DOHH2 (cell line): ENCODE measurements at regions not wholly inside any gene's neighbourhood (a gene's known extent, or its start where the extent isn't known, plus 50 kb on each side); places are given as distances from the start of the nearest gene placed in this dataset.

Source experiments
- H3F3A ChIP-seq: fragments of 200-600 bp; sonication (generic), shearing (Covaris generic); 2 replicates; pipeline ENCODE4 v1.6.0; 2016; ENCODE audit warnings: antibody characterized with exemption, mild to moderate bottlenecking; ENCODE audit not compliant: control insufficient read depth, insufficient read depth
- H3K27ac ChIP-seq: fragments of 200-600 bp; sonication (generic); 2 replicates; pipeline ENCODE4 v1.5.1; 2014; ENCODE audit warnings: low read depth, mild to moderate bottlenecking, low read length, moderate library complexity
- H3K27me3 ChIP-seq: fragments of 200-600 bp; sonication (generic); 2 replicates; pipeline ENCODE4 v1.6.1; 2014; ENCODE audit warnings: mild to moderate bottlenecking, low read length, mixed read lengths; ENCODE audit not compliant: control insufficient read depth
- H3K36me3 ChIP-seq: fragments of 200-600 bp; sonication (generic); 2 replicates; pipeline ENCODE4 v1.6.1; 2014; ENCODE audit warnings: mild to moderate bottlenecking, low read length, moderate library complexity, mixed read lengths; ENCODE audit not compliant: control insufficient read depth
- H3K4me1 ChIP-seq: fragments of 200-600 bp; sonication (generic); 2 replicates; pipeline ENCODE4 v1.6.1; 2014; ENCODE audit warnings: mild to moderate bottlenecking, low read length, mixed read lengths; ENCODE audit not compliant: control insufficient read depth
- H3K4me2 ChIP-seq: fragments of 200-600 bp; sonication (generic); 2 replicates; pipeline ENCODE4 v1.6.0; 2014; ENCODE audit warnings: mild to moderate bottlenecking, low read length, moderate library complexity
- H3K4me3 ChIP-seq: fragments of 200-600 bp; sonication (generic); 2 replicates; pipeline ENCODE4 v1.5.1; 2014; ENCODE audit warnings: mild to moderate bottlenecking, low read length, mixed read lengths
- H3K79me2 ChIP-seq: fragments of 200-600 bp; sonication (generic); 2 replicates; pipeline ENCODE4 v1.6.1; 2014; ENCODE audit warnings: mild to moderate bottlenecking, low read length, mixed read lengths; ENCODE audit not compliant: control insufficient read depth
- H3K9me2 ChIP-seq: fragments of 200-600 bp; sonication (generic); replicated peaks from 2 replicates; pipeline ENCODE4 v1.6.1; 2014; ENCODE audit warnings: mild to moderate bottlenecking, low read length, mixed read lengths; ENCODE audit not compliant: control insufficient read depth
- H3K9me3 ChIP-seq: fragments of 200-600 bp; sonication (generic); 2 replicates; pipeline ENCODE4 v1.6.1; 2014; ENCODE audit warnings: antibody characterized with exemption, low read length, mixed read lengths; ENCODE audit not compliant: control insufficient read depth, insufficient read depth
- H4K20me1 ChIP-seq: fragments of 200-600 bp; sonication (generic); 2 replicates; pipeline ENCODE4 v1.6.0; 2014; ENCODE audit warnings: low read depth, mild to moderate bottlenecking, antibody characterized with exemption, low read length, moderate library complexity; ENCODE audit not compliant: control insufficient read depth, insufficient read depth
- CTCF ChIP-seq: fragments of 200-600 bp; sonication (generic); IDR thresholded peaks from one replicate; pipeline ENCODE4 v1.5.1; 2014; ENCODE audit warnings: antibody characterized with exemption, mild to moderate bottlenecking, low read depth, low read length; ENCODE audit not compliant: poor library complexity, severe bottlenecking
- EZH2phosphoT487 ChIP-seq: fragments of 200-600 bp; sonication (generic); IDR thresholded peaks from 2 replicates; pipeline ENCODE4 v1.6.1; 2017; ENCODE audit warnings: borderline replicate concordance, mild to moderate bottlenecking, antibody characterized with exemption, low read length, moderate library complexity, mixed read lengths

DNA sequence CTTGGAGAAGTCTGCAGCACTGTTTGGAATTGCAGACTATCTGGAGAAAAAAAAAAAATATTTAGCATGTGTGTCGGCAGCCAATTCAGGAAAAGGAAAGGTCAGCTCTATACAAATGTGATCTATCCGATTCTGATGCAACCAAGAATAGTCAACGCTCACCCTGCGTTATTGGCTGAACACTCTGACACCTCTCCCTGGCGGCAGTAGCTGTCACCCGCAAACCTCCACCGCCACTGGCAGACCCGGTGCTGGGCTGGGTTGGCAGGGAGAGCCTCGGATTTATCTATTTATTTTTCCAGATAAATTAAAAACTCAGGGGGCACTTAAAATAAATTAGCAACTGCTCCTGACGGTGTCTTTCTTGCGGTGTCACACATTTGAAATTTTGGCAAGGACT lies 409.7 kb downstream of the VRK1 start:
- no peaks in the 10 kb centered on the region for H3K9me2 ChIP-seq
- H4K20me1 ChIP-seq, result no peaks in the 10 kb centered on the region
- no peaks in the 10 kb centered on the region for H3K4me1 ChIP-seq
- H3K27me3 ChIP-seq, result no peaks in the 10 kb centered on the region; the same call in 1 of the 2 replicates
- H3K9me3 ChIP-seq, result no peaks in the 10 kb centered on the region
- no peak overlapping the region for H3K4me2 ChIP-seq
- H3K36me3 ChIP-seq, result no peaks in the 10 kb centered on the region
- H3K27ac ChIP-seq, result no peak overlapping the region
- no peak overlapping the region for H3K4me3 ChIP-seq
- no peaks in the 10 kb centered on the region for H3K79me2 ChIP-seq
- no peak for TF ChIP-seq EZH2phosphoT487
- no peak for TF ChIP-seq CTCF
- H3F3A ChIP-seq, result no peaks in the 10 kb centered on the region

- Histone ChIP-seq H3K27me3 (no peaks in the 10 kb centered on the region), H3K4me2 (no peak overlapping the region), H3K27ac (no peak overlapping the region)
These were observed 413.0 kb downstream of the VRK1 start for GRCh38 chr14:97210202-97210601.

GRCh38 chr14:97212399-97212798 lies 415.2 kb downstream of the VRK1 start:
- Histone ChIP-seq H3K27me3 (no peaks in the 10 kb centered on the region), H4K20me1 (no peaks in the 10 kb centered on the region), H3K27ac (no peak overlapping the region), H3K4me3 (no peak overlapping the region), H3K79me2 (no peaks in the 10 kb centered on the region), H3K4me2 (no peak overlapping the region), H3K9me2 (no peaks in the 10 kb centered on the region), H3K9me3 (no peaks in the 10 kb centered on the region), H3K4me1 (no peaks in the 10 kb centered on the region), H3F3A (no peaks in the 10 kb centered on the region), H3K36me3 (no peaks in the 10 kb centered on the region)
- TF ChIP-seq CTCF, result no peak
- TF ChIP-seq EZH2phosphoT487, result no peak

More at GRCh38 chr14:97210202-97210601, 413.0 kb downstream of the VRK1 start:
- Histone ChIP-seq H3K4me1 (no peaks in the 10 kb centered on the region), H3K79me2 (no peaks in the 10 kb centered on the region), H4K20me1 (no peaks in the 10 kb centered on the region), H3K36me3 (no peaks in the 10 kb centered on the region), H3F3A (no peaks in the 10 kb centered on the region), H3K9me2 (no peaks in the 10 kb centered on the region), H3K9me3 (no peaks in the 10 kb centered on the region), H3K4me3 (no peak overlapping the region)
- TF ChIP-seq CTCF, result no peak

- Histone ChIP-seq H3K4me3 (no peak overlapping the region), H3K27me3 (no peaks in the 10 kb centered on the region), H4K20me1 (no peaks in the 10 kb centered on the region), H3K9me2 (no peaks in the 10 kb centered on the region), H3K79me2 (no peaks in the 10 kb centered on the region), H3K27ac (no peak overlapping the region), H3F3A (no peaks in the 10 kb centered on the region), H3K9me3 (no peaks in the 10 kb centered on the region), H3K36me3 (no peaks in the 10 kb centered on the region), H3K4me2 (no peak overlapping the region), H3K4me1 (no peaks in the 10 kb centered on the region)
- no peak for TF ChIP-seq EZH2phosphoT487
- TF ChIP-seq CTCF, result no peak
These were observed 416.5 kb downstream of the VRK1 start for GRCh38 chr14:97213720-97214119.
